GM12875 (cell line): ENCODE measurements at regions not wholly inside any gene's neighbourhood (a gene's known extent, or its start where the extent isn't known, plus 50 kb on each side); places are given as distances from the start of the nearest gene placed in this dataset.

Experiments
- H3K4me3 ChIP-seq: one replicate; pipeline ENCODE4 v1.5.1; 2011; ENCODE audit warnings: low read depth, low read length, control low read depth
- CTCF ChIP-seq: IDR thresholded peaks from 2 replicates; pipeline ENCODE4 v1.5.1; 2011; ENCODE audit warnings: low read depth, mild to moderate bottlenecking, control low read depth, inconsistent platforms, low read length, moderate library complexity, borderline replicate concordance; ENCODE audit not compliant: insufficient read depth

- TF ChIP-seq CTCF = no peak
- H3K4me3 ChIP-seq = no peak overlapping the region
Measured at GRCh38 chr14:22477569-22478194, 111.3 kb downstream of the DAD1 start.

- no peak overlapping the region for H3K4me3 ChIP-seq
Measured at GRCh38 chr14:22476887-22477286, 112.1 kb downstream of the DAD1 start.

GRCh38 chr14:22476005-22476751, 112.8 kb downstream of the DAD1 start:
- 0 out of 2 replicates have a peak, but pooled peaks have one; percentile 6 for TF ChIP-seq CTCF
- H3K4me3 ChIP-seq = no peak overlapping the region

More at GRCh38 chr14:22476887-22477286, 112.1 kb downstream of the DAD1 start:
- TF ChIP-seq CTCF = no peak

GRCh38 chr14:22475381-22475780, 113.6 kb downstream of the DAD1 start:
- no peak overlapping the region for H3K4me3 ChIP-seq

GRCh38 chr14:22474730-22475351, 114.2 kb downstream of the DAD1 start:
- H3K4me3 ChIP-seq = no peak overlapping the region
- TF ChIP-seq CTCF = no peak

More at GRCh38 chr14:22475381-22475780, 113.6 kb downstream of the DAD1 start:
- TF ChIP-seq CTCF = no peak

GRCh38 chr14:22472935-22473854, 115.8 kb downstream of the DAD1 start:
- no peak overlapping the region for H3K4me3 ChIP-seq
- TF ChIP-seq CTCF = peak; percentile 57; the same call in 1 of the 2 replicates
